T-helper 1 cell treated with Interleukin-12 subunit alpha and Interleukin-12 subunit beta and Interleukin-4 antibody, amounts not matched to agents 30 μg/mL and 1 μg/mL, for 36 hours (primary cell): ENCODE measurements at regions not wholly inside any gene's neighbourhood (a gene's known extent, or its start where the extent isn't known, plus 50 kb on each side); places are given as distances from the start of the nearest gene placed in this dataset.
"Not testable (repeated sequence)": the region's sequence is repeated elsewhere in the genome, so short reads cannot be mapped to it uniquely, and the experiment has no call there.

Experiments
- H3K27ac Mint-ChIP-seq: one replicate; pipeline ENCODE4 v1.8.0; 2021; ENCODE audit warnings: mild to moderate bottlenecking, mixed read lengths
- H3K27me3 Mint-ChIP-seq: one replicate; pipeline ENCODE4 v1.8.0; 2021; ENCODE audit warnings: low read depth, mixed read lengths
- H3K36me3 Mint-ChIP-seq: one replicate; pipeline ENCODE4 v1.8.0; 2021; ENCODE audit warnings: low read depth, mixed read lengths
- H3K4me1 Mint-ChIP-seq: one replicate; pipeline ENCODE4 v1.8.0; 2021; ENCODE audit warnings: low read depth, mixed read lengths
- H3K4me3 Mint-ChIP-seq: one replicate; pipeline ENCODE4 v1.8.0; 2021; ENCODE audit warnings: mild to moderate bottlenecking, moderate library complexity, mixed read lengths
- H3K9me3 Mint-ChIP-seq: one replicate; pipeline ENCODE4 v1.8.0; 2021; ENCODE audit warnings: mixed read lengths

DNA sequence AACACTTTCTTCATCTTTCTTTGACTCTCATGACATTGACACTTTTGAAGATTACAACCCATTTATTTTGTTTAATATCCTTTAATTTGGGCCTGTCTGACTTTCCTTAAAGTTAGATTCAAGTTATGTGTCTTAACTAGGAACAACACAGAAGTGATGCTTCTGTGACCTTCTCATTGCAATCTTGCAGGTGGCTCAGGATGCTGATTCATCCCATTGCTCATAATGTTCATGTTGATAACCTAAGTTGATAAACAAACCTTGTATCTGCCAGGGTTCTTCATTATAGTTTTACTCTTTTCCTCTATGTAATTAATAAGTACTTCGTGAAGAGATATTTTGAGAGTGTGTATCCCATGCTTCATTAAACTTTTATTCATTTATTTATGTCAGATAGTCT lies 107.2 kb upstream of the SHB start:
- Mint-ChIP-seq H3K4me3 (no peak overlapping the region), H3K27me3 (no peaks in the 10 kb centered on the region), H3K36me3 (no peaks in the 10 kb centered on the region), H3K9me3 (peaks cover 8% of the 10 kb centered on the region), H3K4me1 (no peaks in the 10 kb centered on the region), H3K27ac (no peak overlapping the region)

GRCh38 chr9:38175423-38175822 lies 106.4 kb upstream of the SHB start:
- H3K27ac Mint-ChIP-seq, result no peak overlapping the region
- H3K9me3 Mint-ChIP-seq, result peaks cover 15% of the 10 kb centered on the region
- H3K27me3 Mint-ChIP-seq, result no peaks in the 10 kb centered on the region
- H3K36me3 Mint-ChIP-seq, result no peaks in the 10 kb centered on the region
- no peak overlapping the region for H3K4me3 Mint-ChIP-seq
- no peaks in the 10 kb centered on the region for H3K4me1 Mint-ChIP-seq

GRCh38 chr9:38172586-38172985 lies 103.6 kb upstream of the SHB start:
- peaks cover 25% of the 10 kb centered on the region for H3K9me3 Mint-ChIP-seq
- H3K4me1 Mint-ChIP-seq, result no peaks in the 10 kb centered on the region
- H3K36me3 Mint-ChIP-seq, result no peaks in the 10 kb centered on the region
- H3K27me3 Mint-ChIP-seq, result no peaks in the 10 kb centered on the region
- no peak overlapping the region for H3K27ac Mint-ChIP-seq
- no peak overlapping the region for H3K4me3 Mint-ChIP-seq

DNA sequence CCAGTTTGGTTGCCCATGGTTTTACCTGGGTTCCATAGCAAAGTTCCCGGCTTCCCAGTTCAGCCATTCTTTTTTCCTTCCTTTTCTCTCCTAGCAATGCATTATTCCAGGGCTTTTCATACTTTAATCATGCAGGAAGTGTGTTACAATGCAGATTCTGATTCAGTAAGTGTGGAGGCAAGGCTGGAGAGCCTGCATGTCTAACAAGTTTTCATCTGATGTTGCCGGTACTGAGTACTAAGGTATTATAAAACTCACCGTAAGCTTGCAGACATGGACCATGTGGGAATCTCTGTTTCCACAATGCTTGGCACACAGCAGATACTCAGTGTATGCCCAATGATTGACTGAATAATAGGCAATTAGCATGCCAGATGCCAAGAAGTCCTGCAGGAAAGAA lies 102.9 kb upstream of the SHB start:
- peaks cover 25% of the 10 kb centered on the region for H3K9me3 Mint-ChIP-seq
- no peak overlapping the region for H3K27ac Mint-ChIP-seq
- H3K4me1 Mint-ChIP-seq, result no peaks in the 10 kb centered on the region
- no peaks in the 10 kb centered on the region for H3K27me3 Mint-ChIP-seq
- H3K4me3 Mint-ChIP-seq, result no peak overlapping the region
- no peaks in the 10 kb centered on the region for H3K36me3 Mint-ChIP-seq

GRCh38 chr9:38171538-38171884 lies 102.5 kb upstream of the SHB start:
- H3K9me3 Mint-ChIP-seq, result peaks cover 25% of the 10 kb centered on the region
- H3K27ac Mint-ChIP-seq, result no peak overlapping the region
- no peaks in the 10 kb centered on the region for H3K27me3 Mint-ChIP-seq
- H3K36me3 Mint-ChIP-seq, result no peaks in the 10 kb centered on the region
- H3K4me1 Mint-ChIP-seq, result no peaks in the 10 kb centered on the region
- no peak overlapping the region for H3K4me3 Mint-ChIP-seq

DNA sequence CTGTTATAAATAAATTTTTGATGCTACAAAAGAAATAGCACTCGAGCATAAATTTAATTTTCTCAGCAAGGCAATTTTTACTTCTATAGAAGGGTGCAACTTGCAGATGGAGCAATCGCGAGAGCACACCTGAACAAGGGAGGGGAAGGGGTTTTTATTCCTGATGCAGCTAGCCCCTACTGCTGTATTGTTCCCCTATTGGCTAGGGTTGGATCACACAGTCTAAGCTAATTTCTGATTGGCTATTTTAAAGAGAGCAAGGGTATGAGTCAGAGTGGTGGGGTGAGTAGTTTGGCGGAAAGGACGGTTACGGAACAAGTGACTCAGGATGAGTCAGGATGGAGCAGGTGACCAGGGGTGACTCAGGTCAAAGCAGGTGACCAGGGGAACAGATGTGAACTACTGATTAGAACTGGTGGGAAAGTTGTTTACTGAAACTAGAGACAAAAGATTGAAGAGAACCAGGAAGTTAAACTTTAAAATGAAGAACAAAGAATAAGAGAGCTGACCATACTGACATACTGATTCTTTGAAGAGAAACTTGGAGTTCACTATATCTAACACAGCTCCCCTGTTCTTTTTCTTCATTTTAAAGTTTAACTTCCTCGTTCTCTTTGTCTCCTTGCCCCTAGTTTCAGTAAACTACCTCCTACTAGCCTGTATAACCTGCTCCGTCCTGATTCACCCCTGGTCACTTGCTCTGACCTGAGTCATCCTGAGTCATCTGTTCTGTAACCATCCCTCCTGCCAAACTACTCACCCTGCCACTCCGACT lies 101.9 kb upstream of the SHB start:
- H3K9me3 Mint-ChIP-seq, result peaks cover 25% of the 10 kb centered on the region
- H3K36me3 Mint-ChIP-seq, H3K4me1 Mint-ChIP-seq, H3K27ac Mint-ChIP-seq, H3K27me3 Mint-ChIP-seq, H3K4me3 Mint-ChIP-seq: not testable (repeated sequence)

- peaks cover 25% of the 10 kb centered on the region for H3K9me3 Mint-ChIP-seq
- H3K4me3 Mint-ChIP-seq, H3K27ac Mint-ChIP-seq, H3K27me3 Mint-ChIP-seq, H3K36me3 Mint-ChIP-seq, H3K4me1 Mint-ChIP-seq: not testable (repeated sequence)
These were observed 101.1 kb upstream of the SHB start for GRCh38 chr9:38170155-38170554.

GRCh38 chr9:38166501-38166900 lies 97.5 kb upstream of the SHB start:
- no peak overlapping the region for H3K27ac Mint-ChIP-seq
- H3K36me3 Mint-ChIP-seq, result no peaks in the 10 kb centered on the region
- H3K27me3 Mint-ChIP-seq, result no peaks in the 10 kb centered on the region

GRCh38 chr9:38164659-38165221 lies 95.7 kb upstream of the SHB start:
- Mint-ChIP-seq H3K36me3 (no peaks in the 10 kb centered on the region), H3K27ac (no peak overlapping the region), H3K27me3 (no peaks in the 10 kb centered on the region), H3K9me3 (peaks cover 6% of the 10 kb centered on the region), H3K4me1 (no peaks in the 10 kb centered on the region), H3K4me3 (no peak overlapping the region)

More at GRCh38 chr9:38166501-38166900, 97.5 kb upstream of the SHB start:
- Mint-ChIP-seq H3K9me3 (peaks cover 20% of the 10 kb centered on the region), H3K4me3 (no peak overlapping the region), H3K4me1 (no peaks in the 10 kb centered on the region)

- H3K9me3 Mint-ChIP-seq, result no peaks in the 10 kb centered on the region
- H3K36me3 Mint-ChIP-seq, result no peaks in the 10 kb centered on the region
- H3K27ac Mint-ChIP-seq, result no peak overlapping the region
- H3K4me1 Mint-ChIP-seq, result no peaks in the 10 kb centered on the region
- H3K27me3 Mint-ChIP-seq, result no peaks in the 10 kb centered on the region
- no peak overlapping the region for H3K4me3 Mint-ChIP-seq
These were observed 94.5 kb upstream of the SHB start for GRCh38 chr9:38163518-38163917.

DNA sequence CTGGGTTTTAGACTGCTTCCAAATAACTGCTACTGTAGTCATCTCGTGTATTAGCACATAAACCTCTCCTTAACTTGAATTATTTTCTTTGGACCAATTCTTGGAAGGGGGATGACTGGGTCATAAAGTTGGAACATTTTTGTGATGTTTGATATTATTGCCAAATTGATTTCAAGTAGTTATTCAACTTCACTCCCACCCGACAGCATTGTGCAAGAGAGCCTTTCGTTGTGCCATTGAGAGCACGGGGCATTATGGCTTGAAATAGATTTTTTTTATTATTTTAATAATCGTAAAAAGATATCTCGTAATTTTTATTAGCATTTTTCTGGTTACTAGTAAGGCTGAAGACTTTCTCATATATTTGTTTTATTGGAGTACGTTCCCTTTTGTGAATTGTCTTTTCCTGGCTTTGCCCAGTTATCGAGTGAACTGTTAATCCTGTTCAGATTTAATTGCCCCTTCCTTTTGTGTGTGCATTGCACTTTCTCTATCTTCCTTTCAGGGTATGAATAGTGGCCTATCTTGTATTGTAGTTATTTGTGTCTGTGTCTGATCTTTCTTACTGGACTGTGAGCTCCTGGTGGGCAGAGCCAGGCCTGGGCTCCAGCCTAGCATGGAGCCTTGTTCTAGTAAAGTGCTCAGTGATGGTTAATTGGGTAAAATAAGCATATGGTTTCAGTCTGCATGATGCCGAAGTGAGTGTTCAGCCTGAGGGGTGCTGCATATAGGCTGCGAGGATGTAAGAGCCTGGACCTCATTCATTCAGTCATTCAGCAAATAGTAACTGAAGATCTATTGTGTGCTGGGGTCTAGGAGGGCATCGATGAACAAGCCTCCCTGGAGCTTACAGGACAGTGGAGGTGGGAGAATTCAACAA lies 93.5 kb upstream of the SHB start:
- Mint-ChIP-seq H3K4me3 (no peak overlapping the region), H3K27me3 (no peaks in the 10 kb centered on the region), H3K4me1 (no peaks in the 10 kb centered on the region), H3K9me3 (no peaks in the 10 kb centered on the region), H3K27ac (no peak overlapping the region), H3K36me3 (no peaks in the 10 kb centered on the region)

- Mint-ChIP-seq H3K36me3 (no peaks in the 10 kb centered on the region), H3K27ac (no peak overlapping the region), H3K9me3 (no peaks in the 10 kb centered on the region), H3K4me1 (no peaks in the 10 kb centered on the region), H3K4me3 (no peak overlapping the region), H3K27me3 (no peaks in the 10 kb centered on the region)
These were observed 91.7 kb upstream of the SHB start for GRCh38 chr9:38160613-38161215.

- H3K4me1 Mint-ChIP-seq, result no peaks in the 10 kb centered on the region
These were observed 90.6 kb upstream of the SHB start for GRCh38 chr9:38159599-38159998.

GRCh38 chr9:38158628-38159027 lies 89.6 kb upstream of the SHB start:
- H3K36me3 Mint-ChIP-seq, result no peaks in the 10 kb centered on the region

More at GRCh38 chr9:38159599-38159998, 90.6 kb upstream of the SHB start:
- Mint-ChIP-seq H3K27me3 (no peaks in the 10 kb centered on the region), H3K27ac (no peak overlapping the region), H3K36me3 (no peaks in the 10 kb centered on the region), H3K9me3 (no peaks in the 10 kb centered on the region), H3K4me3 (no peak overlapping the region)

More at GRCh38 chr9:38158628-38159027, 89.6 kb upstream of the SHB start:
- Mint-ChIP-seq H3K4me1 (no peaks in the 10 kb centered on the region), H3K27ac (no peak overlapping the region), H3K9me3 (no peaks in the 10 kb centered on the region), H3K4me3 (no peak overlapping the region), H3K27me3 (no peaks in the 10 kb centered on the region)
